ENCODE measurements at regions not wholly inside any gene's neighbourhood (a gene's known extent, or its start where the extent isn't known, plus 50 kb on each side); places are given as distances from the start of the nearest gene placed in this dataset.

- TF ChIP-seq CTCF (IDR thresholded peaks at IDR 0.05; ENCODE audit: control insufficient read depth, insufficient read depth, low read depth, low read length, missing control alignments) = no peak
- H3K4me3 ChIP-seq (ENCODE audit: control insufficient read depth, low read depth, low read length) = no peak overlapping the region
- DNase-seq (ENCODE audit: low read depth) = no peak
Measured at GRCh38 chr4:84032372-84032771, 466.7 kb downstream of the NKX6-1 start.

GRCh38 chr4:84031401-84031800 is 467.7 kb downstream of the NKX6-1 start:
- TF ChIP-seq CTCF (IDR thresholded peaks at IDR 0.05; ENCODE audit: control insufficient read depth, insufficient read depth, low read depth, low read length, missing control alignments) = no peak
- DNase-seq (ENCODE audit: low read depth) = no peak
- H3K4me3 ChIP-seq (ENCODE audit: control insufficient read depth, low read depth, low read length) = no peak overlapping the region

GRCh38 chr4:84028340-84028739 is 470.8 kb downstream of the NKX6-1 start:
- H3K4me3 ChIP-seq (ENCODE audit: control insufficient read depth, low read depth, low read length) = no peak overlapping the region
- TF ChIP-seq CTCF (IDR thresholded peaks at IDR 0.05; ENCODE audit: control insufficient read depth, insufficient read depth, low read depth, low read length, missing control alignments) = no peak
- no peak for DNase-seq (ENCODE audit: low read depth)

- TF ChIP-seq CTCF (IDR thresholded peaks at IDR 0.05; ENCODE audit: control insufficient read depth, insufficient read depth, low read depth, low read length, missing control alignments) = no peak
- DNase-seq (ENCODE audit: low read depth) = no peak
- H3K4me3 ChIP-seq (ENCODE audit: control insufficient read depth, low read depth, low read length) = no peak overlapping the region
Measured at GRCh38 chr4:84024405-84024804, 474.7 kb downstream of the NKX6-1 start.

GRCh38 chr4:84022564-84022963 is 476.5 kb downstream of the NKX6-1 start:
- H3K4me3 ChIP-seq (ENCODE audit: control insufficient read depth, low read depth, low read length) = no peak overlapping the region
- no peak for DNase-seq (ENCODE audit: low read depth)
- no peak for TF ChIP-seq CTCF (IDR thresholded peaks at IDR 0.05; ENCODE audit: control insufficient read depth, insufficient read depth, low read depth, low read length, missing control alignments)

- no peak for DNase-seq (ENCODE audit: low read depth)
- TF ChIP-seq CTCF (IDR thresholded peaks at IDR 0.05; ENCODE audit: control insufficient read depth, insufficient read depth, low read depth, low read length, missing control alignments) = no peak
- no peak overlapping the region for H3K4me3 ChIP-seq (ENCODE audit: control insufficient read depth, low read depth, low read length)
Measured at GRCh38 chr4:84019626-84020025, 479.5 kb downstream of the NKX6-1 start.

GRCh38 chr4:84003046-84003445 is 467.1 kb downstream of the GPAT3 start:
- TF ChIP-seq CTCF (IDR thresholded peaks at IDR 0.05; ENCODE audit: control insufficient read depth, insufficient read depth, low read depth, low read length, missing control alignments) = no peak
- no peak overlapping the region for H3K4me3 ChIP-seq (ENCODE audit: control insufficient read depth, low read depth, low read length)
- DNase-seq (ENCODE audit: low read depth) = no peak

Measured in AG09309 (cell line).